Effector memory CD4-positive, alpha-beta T cell (primary cell): ENCODE measurements at regions not wholly inside any gene's neighbourhood (a gene's known extent, or its start where the extent isn't known, plus 50 kb on each side); places are given as distances from the start of the nearest gene placed in this dataset.

Experiments
- DNase-seq, 3 donors: peaks; one replicate each; pipeline ENCODE4 v3.0.0-alpha.2; 2020
- H3K27ac ChIP-seq: 2 replicates; pipeline ENCODE4 v1.7.0; 2013; ENCODE audit warnings: mild to moderate bottlenecking, low read length, moderate library complexity; ENCODE audit not compliant: insufficient read depth, poor library complexity, severe bottlenecking
- H3K27me3 ChIP-seq: replicated peaks from 2 replicates; pipeline ENCODE4 v1.7.0; 2013; ENCODE audit warnings: mild to moderate bottlenecking, low read length; ENCODE audit not compliant: insufficient read depth, control insufficient read depth, poor library complexity, severe bottlenecking
- H3K36me3 ChIP-seq: 2 replicates; pipeline ENCODE4 v1.7.0; 2013; ENCODE audit warnings: mild to moderate bottlenecking, low read length, moderate library complexity; ENCODE audit not compliant: control insufficient read depth, insufficient read depth
- H3K4me1 ChIP-seq: 2 replicates; pipeline ENCODE4 v1.7.0; 2013; ENCODE audit warnings: low read length, mild to moderate bottlenecking; ENCODE audit not compliant: control insufficient read depth, insufficient read depth, poor library complexity, severe bottlenecking
- H3K4me3 ChIP-seq: 2 replicates; pipeline ENCODE4 v1.7.0; 2013; ENCODE audit warnings: low read length, low read depth, mild to moderate bottlenecking; ENCODE audit not compliant: insufficient read depth, poor library complexity, severe bottlenecking
- H3K9me3 ChIP-seq: 2 replicates; pipeline ENCODE4 v1.7.0; 2013; ENCODE audit warnings: mild to moderate bottlenecking, low read length, moderate library complexity; ENCODE audit not compliant: control insufficient read depth

DNA sequence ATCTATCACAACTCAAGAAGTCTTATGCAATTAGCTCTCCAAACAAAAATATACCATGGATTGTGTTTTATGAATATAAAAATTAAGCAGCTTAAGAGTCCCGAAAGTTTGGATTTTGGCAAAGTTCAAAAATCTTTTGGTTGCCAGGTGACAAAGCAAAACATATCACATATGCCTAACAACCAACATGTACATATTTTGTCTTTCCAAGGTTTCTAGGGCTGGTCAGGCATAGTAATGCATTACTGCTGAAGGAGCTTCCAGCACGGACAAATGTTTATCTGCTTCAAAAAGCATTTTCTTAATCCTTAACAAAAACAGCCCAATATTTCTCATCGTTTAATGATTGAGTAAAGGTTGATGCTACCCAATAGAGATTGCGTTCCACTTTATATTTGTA is 1327.1 kb upstream of the ZEB2 start:
- no peaks in the 10 kb centered on the region for H3K27me3 ChIP-seq
- H3K4me3 ChIP-seq, result no peak overlapping the region
- H3K36me3 ChIP-seq, result no peaks in the 10 kb centered on the region
- no peaks in the 10 kb centered on the region for H3K4me1 ChIP-seq
- H3K27ac ChIP-seq, result no peak overlapping the region
- no peak for DNase-seq
- H3K9me3 ChIP-seq, result no peaks in the 10 kb centered on the region

GRCh38 chr2:145845923-145846322 is 1326.0 kb upstream of the ZEB2 start:
- no peaks in the 10 kb centered on the region for H3K9me3 ChIP-seq

GRCh38 chr2:145845207-145845894 is 1325.4 kb upstream of the ZEB2 start:
- Histone ChIP-seq H3K27ac (no peak overlapping the region), H3K4me1 (no peaks in the 10 kb centered on the region), H3K4me3 (no peak overlapping the region), H3K36me3 (no peaks in the 10 kb centered on the region), H3K27me3 (no peaks in the 10 kb centered on the region), H3K9me3 (no peaks in the 10 kb centered on the region)
- DNase-seq, result no peak

More at GRCh38 chr2:145845923-145846322, 1326.0 kb upstream of the ZEB2 start:
- Histone ChIP-seq H3K27ac (no peak overlapping the region), H3K4me3 (no peak overlapping the region), H3K27me3 (no peaks in the 10 kb centered on the region), H3K36me3 (no peaks in the 10 kb centered on the region), H3K4me1 (no peaks in the 10 kb centered on the region)
- no peak for DNase-seq

DNA sequence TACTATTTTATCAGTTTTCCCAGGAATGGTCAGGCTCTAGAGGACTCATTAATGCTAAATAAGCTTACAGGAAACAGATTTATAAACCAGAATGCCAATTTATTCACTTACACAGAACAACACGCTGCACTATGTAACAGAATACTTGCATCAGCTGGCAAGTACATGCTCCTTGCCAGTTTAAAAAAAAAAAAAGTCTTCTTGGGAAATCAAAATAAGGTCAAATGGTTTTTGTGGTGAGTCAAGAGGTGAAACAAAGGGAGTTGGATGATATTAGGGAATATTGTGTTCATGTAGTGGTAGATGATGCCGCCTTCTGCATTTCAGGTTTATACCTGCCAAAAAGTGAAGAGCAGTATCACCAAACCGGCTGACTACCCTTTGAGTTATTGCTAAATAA is 1322.1 kb upstream of the ZEB2 start:
- Histone ChIP-seq H3K4me3 (no peak overlapping the region), H3K4me1 (no peaks in the 10 kb centered on the region), H3K36me3 (no peaks in the 10 kb centered on the region), H3K9me3 (no peaks in the 10 kb centered on the region), H3K27me3 (no peaks in the 10 kb centered on the region), H3K27ac (no peak overlapping the region)
- no peak for DNase-seq

DNA sequence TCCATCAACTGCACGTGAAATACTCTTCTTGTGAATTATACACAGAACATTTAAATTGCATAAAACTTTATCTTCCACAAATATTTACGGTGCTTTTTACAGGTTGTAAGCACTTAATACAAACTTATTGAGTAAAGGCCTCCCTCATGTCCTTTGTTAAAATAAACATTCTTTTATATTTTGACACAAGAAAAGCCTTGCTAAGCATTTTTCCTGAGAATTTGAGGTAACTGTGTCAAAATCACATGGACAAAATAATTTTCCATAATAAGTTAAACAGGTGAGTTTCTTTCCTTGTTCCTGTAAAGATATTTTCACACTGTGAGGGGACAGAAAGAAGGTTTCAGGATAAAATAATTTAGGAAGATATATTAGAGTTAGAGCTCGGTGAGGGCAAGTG is 1317.1 kb upstream of the ZEB2 start:
- Histone ChIP-seq H3K4me3 (no peak overlapping the region), H3K4me1 (no peaks in the 10 kb centered on the region), H3K27me3 (no peaks in the 10 kb centered on the region), H3K36me3 (no peaks in the 10 kb centered on the region), H3K9me3 (no peaks in the 10 kb centered on the region), H3K27ac (no peak overlapping the region)
- no peak for DNase-seq

GRCh38 chr2:145835665-145836064 is 1315.7 kb upstream of the ZEB2 start:
- no peak for DNase-seq
- H3K4me1 ChIP-seq, result no peaks in the 10 kb centered on the region
- no peaks in the 10 kb centered on the region for H3K27me3 ChIP-seq
- H3K36me3 ChIP-seq, result no peaks in the 10 kb centered on the region
- no peak overlapping the region for H3K4me3 ChIP-seq
- H3K27ac ChIP-seq, result no peak overlapping the region
- H3K9me3 ChIP-seq, result no peaks in the 10 kb centered on the region

DNA sequence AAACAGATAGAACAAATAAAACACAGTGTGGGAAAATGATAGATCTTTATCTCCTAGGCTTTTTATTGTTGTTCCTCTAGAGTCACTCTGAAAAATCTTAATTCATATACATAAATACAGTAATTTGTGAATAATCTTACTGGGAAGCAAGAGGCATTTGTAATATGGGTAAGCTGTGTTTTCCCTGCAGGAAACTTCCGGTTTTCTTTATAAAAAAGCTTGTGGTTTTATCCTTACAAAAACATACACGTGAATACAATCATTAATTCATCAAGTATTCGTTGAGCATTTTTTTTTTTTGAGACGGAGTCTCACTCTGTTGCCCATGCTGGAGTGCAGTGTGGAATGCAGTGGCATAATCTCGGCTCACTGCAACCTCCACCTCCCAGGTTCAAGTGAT is 1312.8 kb upstream of the ZEB2 start:
- Histone ChIP-seq H3K36me3 (no peaks in the 10 kb centered on the region), H3K9me3 (no peaks in the 10 kb centered on the region), H3K27ac (no peak overlapping the region), H3K4me1 (no peaks in the 10 kb centered on the region), H3K4me3 (no peak overlapping the region), H3K27me3 (no peaks in the 10 kb centered on the region)
- DNase-seq, result no peak

DNA sequence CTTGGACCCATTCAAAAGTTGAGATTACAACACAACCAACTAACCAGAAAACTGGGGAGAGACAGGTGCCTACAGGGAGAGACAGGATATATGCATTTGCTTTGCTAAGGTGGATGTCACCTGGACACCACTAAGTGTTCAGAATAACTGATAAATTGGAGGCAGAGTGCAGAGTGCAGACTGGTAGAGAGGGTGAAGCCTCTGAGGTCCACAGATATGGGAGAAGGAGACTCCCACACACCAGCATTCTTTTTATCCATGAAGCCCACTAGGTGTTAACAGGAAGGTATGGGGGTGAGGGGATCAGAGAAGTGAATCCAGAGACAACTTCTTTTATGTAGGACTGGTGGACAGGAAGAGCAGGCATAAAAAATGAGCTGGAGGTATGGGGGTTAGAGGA is 1310.0 kb upstream of the ZEB2 start:
- no peaks in the 10 kb centered on the region for H3K9me3 ChIP-seq
- H3K4me3 ChIP-seq, result no peak overlapping the region
- H3K36me3 ChIP-seq, result no peaks in the 10 kb centered on the region
- no peak overlapping the region for H3K27ac ChIP-seq
- no peak for DNase-seq
- no peaks in the 10 kb centered on the region for H3K4me1 ChIP-seq
- H3K27me3 ChIP-seq, result no peaks in the 10 kb centered on the region

DNA sequence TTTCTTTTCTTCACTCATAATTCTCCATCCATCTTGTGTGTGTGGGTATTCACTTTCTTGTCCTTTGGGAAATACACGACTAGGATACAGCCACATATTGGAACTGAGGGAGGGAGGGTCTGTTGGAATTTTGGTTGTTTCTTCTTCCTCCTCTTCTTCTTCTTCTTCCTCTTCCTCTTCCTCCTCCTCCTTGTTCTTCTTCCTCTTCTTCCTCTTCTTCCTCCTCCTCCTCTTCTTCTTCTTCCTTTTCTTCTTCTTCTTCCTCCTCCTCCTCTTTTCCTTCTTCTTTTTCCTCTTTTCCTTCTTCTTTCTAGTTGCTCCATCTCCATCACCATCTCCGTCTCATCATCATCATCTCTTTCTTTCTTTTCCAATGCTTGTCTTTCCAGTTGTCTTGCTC is 1307.3 kb upstream of the ZEB2 start:
- H3K9me3 ChIP-seq, result no peaks in the 10 kb centered on the region
- no peak for DNase-seq

GRCh38 chr2:145824384-145824783 is 1304.5 kb upstream of the ZEB2 start:
- Histone ChIP-seq H3K27me3 (no peaks in the 10 kb centered on the region), H3K9me3 (no peaks in the 10 kb centered on the region), H3K4me1 (no peaks in the 10 kb centered on the region), H3K27ac (no peak overlapping the region), H3K36me3 (no peaks in the 10 kb centered on the region), H3K4me3 (no peak overlapping the region)
- DNase-seq, result no peak

More for the DNA sequence above, 1307.3 kb upstream of the ZEB2 start:
- H3K4me1 ChIP-seq, result no peaks in the 10 kb centered on the region
- no peak overlapping the region for H3K27ac ChIP-seq
- H3K4me3 ChIP-seq, result no peak overlapping the region
- no peaks in the 10 kb centered on the region for H3K27me3 ChIP-seq
- no peaks in the 10 kb centered on the region for H3K36me3 ChIP-seq
